ENCODE measurements at regions not wholly inside any gene's neighbourhood (a gene's known extent, or its start where the extent isn't known, plus 50 kb on each side); places are given as distances from the start of the nearest gene placed in this dataset.
"Not testable (repeated sequence)": the region's sequence is repeated elsewhere in the genome, so short reads cannot be mapped to it uniquely, and the experiment has no call there.

DNA sequence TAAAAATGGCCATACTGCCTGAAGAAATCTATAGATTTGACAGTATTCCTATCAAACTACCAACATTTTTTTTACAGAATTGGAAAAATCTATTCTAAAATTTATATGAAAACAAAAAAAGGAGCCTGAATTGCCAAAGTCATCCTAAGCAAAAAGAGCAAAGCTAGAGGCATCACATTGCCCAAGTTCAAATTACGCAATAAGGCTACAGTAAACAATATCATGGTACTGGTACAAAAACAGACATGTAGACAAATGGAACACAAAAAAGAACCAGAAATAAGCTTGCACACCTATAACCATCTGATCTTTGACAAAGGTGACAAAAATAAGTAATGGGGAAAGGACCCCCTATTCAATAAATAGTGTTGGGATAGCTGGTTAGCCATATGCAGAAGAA is 50.2 kb upstream of the THSD7B start:
- DNase-seq = no peak

DNA sequence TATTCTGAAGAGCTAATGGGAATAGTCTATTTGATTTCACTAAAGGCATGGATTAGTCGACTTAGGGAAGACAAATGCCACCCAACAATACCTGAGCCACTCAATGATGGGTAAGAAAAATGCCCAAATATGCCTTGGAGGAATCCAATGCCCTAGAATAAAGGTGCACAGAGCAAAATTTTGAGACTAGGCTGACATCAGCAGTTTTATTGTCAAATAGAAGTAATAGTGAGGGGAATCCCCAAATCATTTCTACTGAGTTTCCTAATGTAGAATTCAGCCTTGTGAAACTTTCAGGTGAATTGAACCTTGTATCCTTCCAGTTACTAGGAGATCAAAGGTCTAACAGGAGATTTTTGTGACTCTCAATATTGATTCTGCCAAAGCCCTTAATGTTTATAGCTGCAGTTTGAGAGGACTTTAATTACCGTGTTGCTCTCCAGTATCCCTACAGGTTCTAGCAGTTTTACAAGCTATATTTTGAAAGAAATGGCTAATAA is 50.8 kb upstream of the THSD7B start:
- DNase-seq = no peak

DNA sequence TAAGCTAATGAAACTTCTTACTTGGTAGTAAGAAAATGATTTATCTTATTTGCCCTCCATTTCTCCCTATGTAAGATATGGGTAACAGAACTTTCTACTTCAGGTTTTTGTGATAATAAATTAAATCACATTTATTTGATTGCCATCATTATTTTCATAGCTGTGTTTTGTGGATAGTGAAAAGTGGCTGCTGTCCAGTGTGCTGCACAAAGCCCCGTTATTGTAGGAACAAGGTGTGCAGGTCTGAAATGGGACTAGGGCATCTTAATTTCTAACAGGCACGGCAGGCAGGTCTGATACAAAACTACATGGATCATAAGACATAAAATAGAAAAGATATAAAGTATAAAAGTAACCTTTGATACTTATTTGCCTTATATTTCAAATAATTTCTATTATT is 51.6 kb upstream of the THSD7B start:
- no peak for DNase-seq

DNA sequence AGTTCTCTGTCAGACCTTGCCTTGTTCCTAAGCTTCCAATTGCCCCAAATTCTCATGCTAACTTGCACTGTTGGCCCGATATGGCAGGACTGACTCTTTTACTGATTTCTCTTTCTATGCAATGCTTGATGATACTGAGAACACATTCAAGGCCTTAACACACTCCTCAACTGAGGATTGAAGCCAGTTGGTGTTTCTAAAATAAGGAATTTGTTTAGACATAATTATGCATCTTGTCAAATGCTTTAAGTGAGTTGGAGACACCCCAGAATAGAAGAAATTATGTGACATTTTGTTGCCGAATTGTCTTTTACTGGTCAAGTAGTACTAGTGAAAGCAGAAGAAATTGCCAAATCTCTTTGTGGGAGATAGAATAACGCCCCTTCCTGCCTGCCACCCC is 60.0 kb upstream of the THSD7B start:
- no peak for DNase-seq

DNA sequence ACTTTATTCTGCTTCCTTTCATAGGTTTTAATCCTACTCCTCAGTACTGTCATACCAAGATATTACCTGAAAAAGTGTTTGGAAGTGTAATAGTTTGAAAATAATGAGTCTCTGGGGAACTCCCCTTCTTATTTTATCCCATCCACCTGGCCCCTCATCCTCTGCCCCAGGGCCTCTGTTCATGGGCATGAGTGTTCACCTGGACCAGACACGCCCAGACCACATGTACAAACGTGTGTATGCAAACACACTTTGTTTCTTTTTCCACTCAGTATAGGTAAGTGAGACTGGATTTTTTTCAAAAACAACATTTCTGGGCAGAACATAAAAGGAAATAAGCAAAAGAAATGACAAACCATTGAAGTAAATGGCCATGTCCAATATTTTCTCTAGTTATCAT is 62.1 kb upstream of the THSD7B start:
- no peak for DNase-seq

DNA sequence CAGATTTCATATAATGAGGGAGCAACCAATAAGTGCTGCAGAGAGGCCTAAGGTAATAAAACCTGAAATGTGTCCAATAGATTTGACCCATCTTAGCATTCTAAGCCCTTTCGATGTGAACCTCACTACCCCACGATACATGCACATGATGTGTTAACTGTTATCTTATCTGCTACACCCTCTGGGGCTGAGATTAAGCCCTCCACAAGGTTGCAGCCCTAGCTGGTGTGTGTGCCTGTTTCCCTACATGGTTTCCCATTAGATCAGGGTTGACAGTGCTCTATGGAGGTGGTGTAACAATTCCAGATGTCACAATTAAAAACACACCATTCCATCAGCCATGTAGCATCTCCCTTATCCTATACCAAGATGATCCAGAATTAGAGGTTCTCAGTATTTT is 68.9 kb upstream of the THSD7B start:
- no peak for DNase-seq

DNA sequence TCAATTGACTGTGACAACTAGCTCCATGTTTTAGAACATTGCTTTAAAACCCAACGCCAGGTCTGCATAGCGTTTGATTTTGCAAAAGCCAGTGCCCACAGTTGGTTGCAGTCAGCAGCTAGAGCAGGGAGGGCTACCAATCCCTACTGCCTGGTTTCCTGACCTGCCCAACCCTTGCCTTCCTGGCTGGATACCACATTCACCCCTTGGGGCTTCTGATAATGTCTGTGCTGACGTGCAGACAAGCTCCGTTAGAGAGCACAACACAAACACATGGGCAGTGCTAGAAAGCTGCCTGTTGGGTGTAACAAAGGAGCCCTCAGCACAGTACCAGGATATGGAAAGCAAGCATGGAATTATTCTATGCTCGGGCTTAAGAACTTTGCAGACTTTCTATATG is 71.4 kb upstream of the THSD7B start:
- no peak for DNase-seq

DNA sequence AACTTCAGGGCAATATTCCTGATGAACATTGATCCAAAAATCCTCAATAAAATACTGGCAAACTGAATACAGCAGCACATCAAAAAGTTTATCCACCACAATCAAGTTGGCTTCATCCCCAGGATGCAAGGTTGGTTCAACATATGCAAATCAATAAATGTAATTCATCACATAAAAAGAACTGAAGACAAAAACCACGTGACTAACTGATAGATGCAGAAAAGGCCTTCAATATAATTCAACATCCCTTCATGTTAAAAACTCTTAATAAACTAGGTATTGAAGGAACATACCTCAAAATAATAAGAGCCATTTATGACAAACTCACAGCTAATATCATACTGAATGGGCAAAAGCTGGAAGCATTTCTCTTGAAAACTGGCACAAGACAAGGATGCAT is 85.3 kb upstream of the THSD7B start:
- DNase-seq = not testable (repeated sequence)

DNA sequence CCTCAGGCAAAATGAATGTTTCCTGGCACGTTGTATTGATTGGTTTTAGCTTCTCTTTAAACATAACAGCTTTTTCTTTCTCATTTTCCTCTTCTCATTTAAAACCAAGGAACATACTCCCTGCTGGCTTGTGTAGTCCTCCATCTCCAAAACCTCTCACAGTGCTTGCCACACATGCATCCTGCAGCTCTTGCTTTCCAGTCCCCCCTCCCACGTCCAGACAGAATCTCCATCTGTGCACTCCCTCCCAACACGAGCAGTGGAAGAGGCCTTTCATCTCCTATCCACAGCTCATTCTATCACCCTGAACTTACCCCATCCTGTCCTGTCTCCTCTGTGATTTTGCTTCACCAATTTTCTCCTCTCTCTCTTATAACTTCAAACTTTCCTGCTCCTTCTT is 99.6 kb upstream of the THSD7B start:
- DNase-seq = no peak

DNA sequence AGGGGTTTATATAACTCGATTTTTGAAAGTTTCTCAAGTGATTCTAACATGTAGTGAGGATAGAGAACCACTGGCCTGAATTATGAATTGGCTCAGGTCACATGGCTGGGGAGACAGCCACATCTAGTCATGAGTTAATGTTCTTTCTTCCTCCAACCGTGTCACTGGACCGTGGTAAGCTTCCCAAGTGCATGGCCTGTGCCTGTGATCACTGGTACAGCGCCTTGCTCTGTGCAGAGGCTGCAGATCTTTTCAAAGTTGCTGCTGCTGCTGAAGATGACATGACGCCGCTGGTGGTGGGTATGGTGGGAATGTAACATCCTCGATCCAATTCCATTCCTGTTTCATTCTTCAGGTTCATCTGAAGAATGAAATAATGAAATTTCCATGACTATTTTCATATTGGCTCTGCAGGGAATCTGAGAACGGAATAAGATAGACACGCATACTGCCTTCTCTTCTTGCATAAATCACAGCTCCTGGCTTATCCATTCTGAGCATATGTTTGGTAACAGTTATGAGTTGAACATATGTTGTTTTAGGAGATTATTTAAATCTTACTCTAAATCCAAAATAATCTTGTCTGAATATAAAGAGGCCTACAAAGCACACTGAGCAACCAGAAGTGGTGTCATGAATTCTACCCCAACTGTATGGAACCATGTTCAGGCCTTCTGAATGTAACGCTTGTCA is 100.5 kb upstream of the THSD7B start:
- no peak for DNase-seq

DNA sequence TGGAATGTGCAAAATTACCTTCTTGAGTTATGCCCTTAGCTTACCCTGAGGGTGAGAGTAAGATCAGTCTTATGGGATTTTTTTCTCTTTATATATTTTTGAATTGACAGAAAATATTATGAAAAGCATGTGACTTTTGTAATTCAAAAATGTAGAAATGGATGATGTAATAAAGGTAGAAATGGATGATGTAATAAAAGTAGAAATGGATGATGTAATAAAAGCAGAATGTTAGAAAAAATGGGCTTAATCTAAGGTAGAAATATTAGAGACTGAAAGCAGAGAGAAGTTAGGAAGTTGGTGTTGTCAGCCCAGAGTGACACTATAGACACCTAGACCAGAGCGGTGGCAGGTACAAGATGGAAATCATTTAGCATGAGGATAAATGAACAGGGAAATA is 107.1 kb upstream of the THSD7B start:
- no peak for DNase-seq

DNA sequence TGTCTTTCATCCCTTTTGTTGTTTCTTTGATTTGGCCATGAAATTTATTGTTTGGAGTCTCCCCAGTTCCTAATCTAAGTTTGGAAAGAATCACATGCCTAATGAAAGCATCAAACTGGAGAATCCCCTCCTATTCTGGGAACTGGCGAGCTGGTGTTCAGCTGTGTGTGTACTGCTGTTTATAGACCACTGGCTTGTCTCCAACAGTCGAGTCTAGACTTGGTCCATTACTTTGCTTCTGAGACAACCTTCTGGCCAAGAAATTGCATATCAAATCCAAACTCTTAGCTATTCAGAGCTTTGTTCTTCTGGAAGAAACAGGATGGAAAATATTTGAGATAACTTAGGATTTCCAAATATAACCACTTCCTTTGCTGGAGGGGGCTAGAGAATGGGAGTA is 111.5 kb upstream of the THSD7B start:
- no peak for DNase-seq

DNA sequence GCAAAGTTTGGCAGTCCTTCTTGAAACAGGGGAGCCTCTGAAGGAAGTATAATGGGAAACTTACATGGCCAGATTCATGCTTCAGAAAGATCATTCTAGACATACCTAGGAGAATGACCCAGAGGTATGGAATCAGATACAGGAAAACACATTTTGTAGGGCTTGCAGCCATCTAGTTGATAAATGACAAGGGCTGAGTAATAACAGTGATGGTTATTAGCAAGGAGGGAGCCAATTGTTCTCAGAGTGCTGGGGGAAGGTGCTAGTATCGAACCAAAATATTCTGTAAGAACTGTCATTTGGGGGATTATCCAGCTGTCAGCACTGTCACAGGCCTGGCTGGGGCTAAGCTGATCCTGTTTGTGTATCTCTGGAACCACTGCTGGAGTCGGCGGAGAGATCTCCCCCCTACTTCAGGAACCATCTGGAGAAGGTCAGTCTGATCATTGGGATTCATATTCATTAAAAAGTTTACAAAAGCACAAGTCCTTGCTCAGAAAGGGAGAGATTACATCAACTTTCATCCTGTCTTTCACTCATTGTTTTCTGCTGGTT is 113.8 kb upstream of the THSD7B start:
- DNase-seq = no peak

DNA sequence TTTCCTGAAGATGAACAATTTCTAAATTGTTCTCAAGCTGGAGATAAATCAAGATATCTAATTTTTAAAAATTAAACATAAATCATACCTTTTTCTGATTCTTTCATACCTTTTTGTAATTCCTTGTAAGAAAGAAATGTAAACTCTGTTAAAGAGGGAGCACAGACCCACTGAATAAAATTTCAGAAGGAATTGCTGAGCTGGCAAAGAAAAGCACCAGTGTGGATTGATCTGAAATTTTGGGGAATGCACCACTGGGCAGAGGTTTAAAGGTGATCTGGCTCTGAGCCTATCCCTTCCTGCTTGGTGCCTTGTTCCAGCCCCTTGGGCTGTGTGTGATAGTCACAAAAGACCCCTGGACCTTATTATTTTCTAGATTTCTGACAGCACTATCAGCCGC is 118.3 kb upstream of the THSD7B start:
- no peak for DNase-seq

DNA sequence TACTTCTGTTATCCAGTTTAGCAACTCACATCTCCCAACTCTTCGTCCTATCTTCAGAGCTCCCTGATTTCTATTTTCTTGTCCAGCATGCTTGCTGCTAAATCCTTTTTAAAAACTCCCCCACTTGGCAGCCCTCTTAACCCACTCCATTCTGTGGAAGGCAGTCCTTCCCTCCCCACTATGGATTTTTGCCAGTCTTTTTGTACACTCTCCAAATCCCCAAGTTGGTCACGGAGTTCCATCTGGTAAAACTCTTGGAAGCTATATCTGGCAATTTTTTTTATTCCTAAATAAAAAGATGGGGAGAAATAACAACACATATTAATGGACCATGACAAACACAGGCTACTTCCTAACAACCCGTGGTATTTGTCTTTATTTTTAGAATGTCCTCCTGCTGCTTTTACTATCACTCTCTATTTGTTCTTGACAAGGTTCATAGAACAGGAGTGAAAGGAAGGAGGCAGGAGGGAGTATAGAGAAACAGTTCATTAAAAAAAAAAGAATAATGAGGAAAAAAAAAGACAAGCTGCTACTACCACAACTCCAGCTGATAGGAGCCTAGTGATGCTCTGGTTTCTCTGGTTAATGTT is 120.0 kb upstream of the THSD7B start:
- DNase-seq = no peak

DNA sequence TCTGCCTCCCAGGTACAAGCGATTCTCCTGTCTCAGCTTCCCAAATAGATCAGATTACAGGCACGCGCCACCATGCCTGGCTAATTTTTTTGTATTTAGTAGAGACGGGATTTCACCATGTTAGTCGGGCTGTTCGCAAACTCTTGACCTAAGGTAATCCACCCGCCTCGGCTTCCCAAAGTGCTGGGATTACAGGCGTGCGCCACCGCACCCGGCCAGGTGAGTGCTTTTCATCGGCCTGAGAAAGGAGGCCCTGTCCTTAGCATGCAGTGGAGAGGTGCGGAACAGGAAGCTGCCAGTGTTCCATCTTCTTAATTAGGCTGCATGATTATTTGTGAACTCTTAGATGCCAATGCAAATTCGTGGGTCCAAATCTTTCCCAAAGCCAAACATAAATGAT is 125.7 kb upstream of the THSD7B start:
- no peak for DNase-seq

DNA sequence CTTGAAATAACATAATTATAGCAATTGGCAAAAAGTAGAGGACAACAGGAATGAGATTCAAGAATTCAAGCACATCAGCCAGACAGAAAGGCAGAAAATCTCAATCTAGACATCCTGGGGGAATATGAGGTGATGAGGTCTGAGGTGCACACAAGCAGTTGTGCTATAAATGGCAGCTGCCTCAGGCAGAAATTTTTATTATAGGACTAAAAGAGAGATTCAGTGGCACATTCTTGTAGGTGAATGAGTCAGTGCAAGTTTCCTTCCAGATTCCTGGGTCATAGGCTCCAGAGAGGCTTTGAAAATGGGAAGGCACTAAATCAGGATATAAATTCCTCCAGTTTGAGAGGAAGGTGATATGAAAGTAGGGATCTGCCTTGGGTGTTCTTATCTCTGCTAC is 127.2 kb upstream of the THSD7B start:
- no peak for DNase-seq

DNA sequence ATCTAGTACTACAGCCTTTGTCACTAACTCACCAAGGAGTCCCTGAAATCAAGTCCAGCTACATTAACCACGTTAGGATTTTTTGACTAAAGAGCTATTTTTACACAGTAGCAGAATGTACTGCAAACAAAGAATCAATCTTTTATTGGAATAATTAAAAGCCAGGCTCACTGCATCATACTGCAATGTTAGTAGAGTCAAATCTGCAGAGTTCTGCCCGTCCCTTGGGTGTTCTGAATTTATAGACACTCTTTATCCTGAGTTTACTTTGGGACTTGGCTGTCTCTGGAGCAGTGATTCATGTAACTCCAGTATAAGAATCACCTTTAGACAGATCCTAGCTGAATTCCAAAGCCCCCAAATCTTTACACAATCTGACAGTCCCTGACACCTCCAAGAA is 127.9 kb upstream of the THSD7B start:
- DNase-seq = no peak

DNA sequence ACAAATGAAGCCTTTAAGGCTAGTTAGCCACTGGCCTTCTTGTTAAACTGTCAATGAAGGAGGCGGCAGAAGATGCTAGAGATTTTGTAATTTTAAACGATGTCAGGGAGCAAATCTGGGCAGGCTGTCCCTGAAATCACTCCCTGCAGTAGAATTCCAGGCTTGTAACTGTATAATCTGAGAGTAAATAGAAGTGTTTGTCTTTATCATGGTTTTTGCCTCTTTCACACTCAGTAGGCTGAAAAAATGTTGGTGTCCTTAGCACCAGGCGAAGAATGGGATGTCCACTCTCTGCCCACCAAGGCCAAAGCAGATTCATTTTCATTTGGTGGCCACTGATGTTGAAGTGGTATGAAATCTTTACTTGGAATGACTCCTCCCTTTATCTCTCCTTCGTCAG is 136.9 kb upstream of the THSD7B start:
- DNase-seq = no peak

DNA sequence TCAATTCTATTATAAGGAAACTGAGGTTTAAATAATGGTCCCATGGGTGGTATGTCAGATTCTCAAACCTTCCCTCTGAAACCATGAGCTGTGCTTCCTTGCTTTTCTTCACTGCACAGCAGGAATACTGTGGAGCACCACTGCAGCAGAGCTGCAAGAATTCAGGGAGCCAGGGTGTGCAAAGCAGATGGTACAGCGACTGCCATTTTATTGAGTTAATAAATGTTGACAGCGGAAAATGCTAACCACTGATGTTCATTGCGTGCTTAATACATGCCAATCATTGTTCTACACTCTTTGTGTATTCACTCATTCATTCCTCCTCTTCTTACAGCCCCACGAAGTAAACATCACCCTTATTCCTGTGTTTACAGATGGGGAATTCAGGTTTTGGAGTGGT is 152.2 kb upstream of the THSD7B start:
- DNase-seq = no peak

DNA sequence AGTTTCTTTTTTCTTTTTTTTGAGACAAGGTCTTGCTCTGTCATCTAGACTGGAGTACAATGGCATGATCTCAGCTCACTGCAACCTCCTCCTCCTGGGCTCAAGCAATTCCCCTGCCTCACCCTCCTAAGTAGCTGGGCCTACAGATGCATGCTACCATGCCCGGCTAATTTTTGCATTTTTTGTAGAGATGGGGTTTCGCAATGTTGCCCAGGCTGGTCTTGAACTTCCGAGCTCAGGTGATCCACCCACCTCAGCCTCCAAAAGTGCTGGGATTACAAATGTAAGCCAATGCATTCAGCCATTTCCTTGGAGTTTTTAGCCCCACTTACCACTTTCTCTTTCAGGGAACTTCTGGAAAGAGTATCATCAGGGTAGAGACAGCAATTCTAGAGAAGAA is 153.3 kb upstream of the THSD7B start:
- no peak for DNase-seq

DNA sequence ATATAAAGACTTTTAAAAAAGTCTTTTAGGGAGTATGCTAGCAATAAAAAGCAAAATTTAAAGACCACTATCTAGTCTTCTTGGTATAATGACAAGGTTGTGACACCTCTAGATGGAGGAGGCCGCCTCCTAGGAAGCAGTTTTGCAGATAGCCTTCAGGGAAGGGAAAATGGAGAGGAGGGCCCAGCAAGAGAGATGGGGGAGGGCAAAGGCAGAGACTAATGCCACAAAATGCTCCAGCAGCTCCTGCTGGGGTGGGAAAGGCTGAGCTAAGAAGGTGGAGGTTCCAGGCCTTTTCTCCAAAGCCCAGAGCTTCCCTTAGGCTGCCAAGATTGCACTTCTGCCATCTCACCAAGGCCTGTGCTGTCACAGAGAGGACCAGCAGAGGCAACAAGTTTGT is 153.9 kb upstream of the THSD7B start:
- no peak for DNase-seq

DNA sequence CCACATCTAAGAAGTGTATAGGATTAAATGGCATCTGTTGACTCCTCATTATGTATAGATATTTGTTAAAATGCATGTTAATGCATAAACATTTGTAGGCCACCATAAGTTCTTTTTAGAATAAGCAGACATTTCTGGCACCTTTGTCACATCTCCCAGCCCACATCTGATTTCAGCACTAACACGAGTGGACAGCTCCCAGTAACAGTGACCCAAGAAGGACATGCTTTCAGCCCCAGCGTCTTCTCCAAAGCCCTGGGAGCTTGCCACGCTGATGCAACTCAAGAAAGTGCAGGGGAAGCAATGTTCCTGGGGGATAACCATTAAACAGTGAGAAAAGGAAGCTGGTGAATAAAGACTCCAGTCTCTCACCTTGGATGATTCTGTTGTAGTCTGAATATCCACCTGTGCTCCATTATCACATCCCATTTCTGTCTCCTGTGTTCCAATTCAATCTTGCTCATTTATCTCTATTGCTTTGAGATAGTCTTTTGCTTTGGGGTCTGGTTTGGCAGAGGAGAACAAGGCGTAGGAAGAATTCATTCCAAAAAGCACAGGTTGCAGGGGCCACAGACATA is 182.6 kb upstream of the THSD7B start:
- DNase-seq = no peak

DNA sequence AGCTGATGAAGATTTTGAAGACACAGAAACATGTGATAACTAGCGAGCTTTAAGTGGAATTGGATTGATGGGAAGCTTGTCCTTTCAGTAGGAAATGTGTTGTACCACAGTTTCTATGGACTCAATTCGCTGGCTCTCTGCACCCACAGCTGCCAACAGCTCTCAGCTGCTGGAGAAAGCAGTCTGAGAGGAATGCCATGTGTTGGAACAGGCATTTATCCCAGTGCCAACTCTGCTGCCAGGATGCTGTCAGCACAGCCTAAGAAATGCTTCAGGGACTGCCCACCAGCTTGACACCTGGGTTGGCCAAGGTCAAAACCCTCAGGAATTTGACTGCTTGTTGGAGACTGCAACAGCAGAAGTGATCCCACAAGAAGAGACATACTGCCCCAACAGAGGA is 193.0 kb upstream of the THSD7B start:
- DNase-seq = no peak

DNA sequence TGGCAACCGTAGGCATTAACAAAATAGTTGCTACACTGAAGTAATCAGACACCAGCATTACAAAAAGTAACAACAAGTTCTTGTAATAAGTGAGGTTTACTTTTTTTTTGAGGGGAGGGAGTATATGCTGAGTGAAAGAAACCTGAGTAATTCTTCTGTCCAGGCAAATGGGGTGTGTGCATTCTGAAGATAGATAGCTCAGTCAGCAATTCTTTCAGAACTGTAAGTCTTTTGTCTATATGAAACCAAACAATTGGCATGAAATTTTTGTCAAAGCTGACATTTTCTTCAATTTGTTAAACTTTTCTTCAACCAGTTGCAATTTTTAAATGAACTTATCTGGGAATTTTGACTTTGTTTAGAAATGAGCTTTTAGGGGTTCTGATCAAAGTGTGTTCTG is 208.1 kb upstream of the THSD7B start:
- no peak for DNase-seq
